ENCODE measurements at regions not wholly inside any gene's neighbourhood (a gene's known extent, or its start where the extent isn't known, plus 50 kb on each side); places are given as distances from the start of the nearest gene placed in this dataset.

DNA sequence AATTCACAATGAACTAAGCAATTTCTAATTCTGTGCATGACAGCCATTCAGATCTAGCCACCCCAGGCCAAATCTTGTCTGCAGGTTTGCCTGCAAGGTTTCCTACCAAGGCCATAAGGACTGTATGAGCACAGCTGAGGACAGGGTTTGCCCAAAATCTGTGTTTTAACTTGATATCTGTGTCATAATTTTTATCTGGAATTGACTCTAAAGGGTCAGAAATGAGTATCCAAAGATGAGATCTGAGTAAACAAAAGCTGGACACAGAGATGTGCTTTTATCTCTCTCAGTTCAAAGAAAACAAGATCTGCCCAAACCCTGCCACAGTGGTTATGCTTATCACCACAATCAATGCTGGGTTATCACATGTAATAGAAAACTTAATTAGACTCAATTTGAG is 154.6 kb upstream of the COL8A1 start:
- DNase-seq (ENCODE audit: low spot score in 2 of 2) = no peak
- intact Hi-C loops (cut with DNase I; ENCODE audit: low total_unique reads) = no loop called here
- TF ChIP-seq, protein P1, sequence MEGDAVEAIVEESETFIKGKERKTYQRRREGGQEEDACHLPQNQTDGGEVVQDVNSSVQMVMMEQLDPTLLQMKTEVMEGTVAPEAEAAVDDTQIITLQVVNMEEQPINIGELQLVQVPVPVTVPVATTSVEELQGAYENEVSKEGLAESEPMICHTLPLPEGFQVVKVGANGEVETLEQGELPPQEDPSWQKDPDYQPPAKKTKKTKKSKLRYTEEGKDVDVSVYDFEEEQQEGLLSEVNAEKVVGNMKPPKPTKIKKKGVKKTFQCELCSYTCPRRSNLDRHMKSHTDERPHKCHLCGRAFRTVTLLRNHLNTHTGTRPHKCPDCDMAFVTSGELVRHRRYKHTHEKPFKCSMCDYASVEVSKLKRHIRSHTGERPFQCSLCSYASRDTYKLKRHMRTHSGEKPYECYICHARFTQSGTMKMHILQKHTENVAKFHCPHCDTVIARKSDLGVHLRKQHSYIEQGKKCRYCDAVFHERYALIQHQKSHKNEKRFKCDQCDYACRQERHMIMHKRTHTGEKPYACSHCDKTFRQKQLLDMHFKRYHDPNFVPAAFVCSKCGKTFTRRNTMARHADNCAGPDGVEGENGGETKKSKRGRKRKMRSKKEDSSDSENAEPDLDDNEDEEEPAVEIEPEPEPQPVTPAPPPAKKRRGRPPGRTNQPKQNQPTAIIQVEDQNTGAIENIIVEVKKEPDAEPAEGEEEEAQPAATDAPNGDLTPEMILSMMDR (IDR thresholded peaks at IDR 0.05) = no peak
- no peak for TF ChIP-seq POLR2A (IDR thresholded peaks at IDR 0.05)
- no peak overlapping the region for H3K4me3 ChIP-seq (ENCODE audit: low read depth, poor library complexity, severe bottlenecking)

DNA sequence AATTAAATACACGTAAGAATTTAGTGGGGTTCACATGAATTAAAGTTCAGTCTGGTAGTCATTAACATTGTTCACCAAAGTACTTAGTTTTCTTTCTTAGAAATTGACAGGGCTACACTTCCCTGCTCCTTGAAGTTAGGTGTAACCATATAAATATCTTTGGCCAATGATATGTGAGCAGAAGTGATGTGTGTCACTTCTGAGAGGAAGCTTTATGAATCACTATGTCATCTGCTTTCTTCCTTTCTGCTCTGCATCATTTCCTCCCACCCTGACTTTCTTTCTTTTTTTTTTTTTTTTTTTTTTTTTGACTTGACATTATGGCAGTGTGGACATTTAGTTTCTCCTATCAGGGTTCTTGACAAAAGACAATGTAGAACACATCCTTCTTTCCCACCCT is 156.2 kb upstream of the COL8A1 start:
- no peak overlapping the region for H3K4me3 ChIP-seq (ENCODE audit: low read depth, poor library complexity, severe bottlenecking)
- DNase-seq (ENCODE audit: low spot score in 2 of 2) = no peak
- WGBS, 2 donors = 73 to 81% methylated on average over 1 of the region's 1 CpG
- intact Hi-C loops (cut with DNase I; ENCODE audit: low total_unique reads) = no loop called here
- TF ChIP-seq POLR2A (IDR thresholded peaks at IDR 0.05) = no peak
- TF ChIP-seq, protein P1 (IDR thresholded peaks at IDR 0.05) = no peak

DNA sequence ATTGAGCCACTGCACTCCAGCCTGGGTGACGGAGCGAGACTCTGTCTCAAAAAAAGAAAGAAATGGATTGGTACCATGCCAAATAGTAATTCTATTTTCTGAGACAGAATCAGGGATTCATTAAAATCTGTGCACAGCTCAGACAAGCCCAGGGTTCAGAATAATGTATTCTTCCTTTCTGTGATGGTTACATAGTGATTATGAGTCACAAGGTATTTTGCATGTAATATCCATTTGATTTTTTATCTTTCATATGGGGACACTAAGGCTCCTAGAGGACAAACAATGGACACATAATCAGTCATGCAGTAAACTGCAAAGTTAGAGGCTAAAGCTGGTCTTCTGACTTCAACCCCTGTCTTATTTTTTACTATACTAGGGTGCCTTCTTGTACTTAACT is 156.8 kb upstream of the COL8A1 start:
- intact Hi-C loops (cut with DNase I; ENCODE audit: low total_unique reads) = no loop called here
- WGBS, 2 donors = 88 to 95% methylated on average over 2 of the region's 2 CpGs
- no peak for TF ChIP-seq POLR2A (IDR thresholded peaks at IDR 0.05)
- TF ChIP-seq, protein P1 (IDR thresholded peaks at IDR 0.05) = no peak
- no peak overlapping the region for H3K4me3 ChIP-seq (ENCODE audit: low read depth, poor library complexity, severe bottlenecking)
- no peak for DNase-seq (ENCODE audit: low spot score in 2 of 2)

DNA sequence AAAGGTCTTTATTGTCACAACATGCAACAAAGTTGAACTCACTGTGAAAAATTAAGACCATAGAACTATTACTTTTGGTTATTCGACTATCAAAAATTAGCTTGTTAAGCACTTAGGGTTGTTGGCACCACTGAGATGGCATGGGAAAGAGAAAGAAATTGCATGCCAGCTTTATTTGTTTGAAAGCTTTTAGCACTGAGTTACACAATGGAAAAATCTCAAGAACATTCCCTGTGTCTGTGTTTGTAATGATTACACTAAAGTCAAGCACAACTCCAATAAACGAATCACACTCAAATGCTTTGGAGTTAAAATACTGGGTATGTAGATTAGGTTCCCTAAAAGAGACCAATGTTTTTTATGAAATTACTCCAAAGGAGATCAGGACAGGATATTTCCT is 158.6 kb upstream of the COL8A1 start:
- H3K4me3 ChIP-seq (ENCODE audit: low read depth, poor library complexity, severe bottlenecking) = no peak overlapping the region
- DNase-seq (ENCODE audit: low spot score in 2 of 2) = no peak
- 59 to 73% methylated on average over 2 of the region's 2 CpGs for WGBS, 2 donors
- intact Hi-C loops (cut with DNase I; ENCODE audit: low total_unique reads) = no loop called here
- TF ChIP-seq POLR2A (IDR thresholded peaks at IDR 0.05) = no peak
- TF ChIP-seq, protein P1 (IDR thresholded peaks at IDR 0.05) = no peak

DNA sequence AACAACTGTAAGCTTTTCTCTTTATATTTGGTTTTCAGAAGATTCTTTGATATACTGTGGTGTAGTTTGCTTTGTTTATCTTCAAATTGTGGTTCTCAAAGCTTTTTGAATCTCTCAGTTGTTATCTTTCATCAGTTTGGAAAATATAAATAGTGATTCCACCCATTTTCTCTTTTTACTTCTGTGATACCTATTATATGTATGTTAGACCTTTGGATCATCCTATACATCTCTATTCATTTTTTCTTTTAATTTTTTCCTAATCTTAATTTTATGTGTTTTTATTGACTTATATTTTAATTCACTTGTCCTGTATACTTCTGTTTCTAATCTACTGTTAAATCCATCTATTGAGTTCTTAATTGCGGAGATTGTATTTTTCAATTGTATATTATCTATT is 160.7 kb upstream of the COL8A1 start:
- intact Hi-C loops (cut with DNase I; ENCODE audit: low total_unique reads) = no loop called here
- no peak for DNase-seq (ENCODE audit: low spot score in 2 of 2)
- no peak overlapping the region for H3K4me3 ChIP-seq (ENCODE audit: low read depth, poor library complexity, severe bottlenecking)
- no peak for TF ChIP-seq POLR2A (IDR thresholded peaks at IDR 0.05)
- TF ChIP-seq, protein P1 (IDR thresholded peaks at IDR 0.05) = no peak
- 100% methylated on average over 1 of the region's 1 CpG for WGBS, 2 donors

DNA sequence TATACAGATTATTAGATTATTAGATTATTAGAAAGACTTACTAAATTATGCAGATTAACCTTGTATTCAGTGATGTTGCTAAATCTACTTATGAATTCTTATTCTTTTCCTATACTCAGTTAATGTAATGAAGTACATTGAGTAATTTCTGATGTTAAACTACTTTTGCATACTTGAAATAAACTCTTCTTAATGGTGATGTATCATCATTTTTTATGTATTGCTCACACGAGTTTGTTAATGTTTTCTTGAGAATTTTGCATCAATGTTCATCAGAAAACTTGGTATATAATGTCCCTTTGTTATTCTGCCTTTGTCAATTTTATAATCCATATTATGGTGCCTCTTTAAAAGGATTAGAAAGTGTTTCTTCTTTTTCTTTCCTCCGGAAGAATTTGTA is 163.2 kb upstream of the COL8A1 start:
- DNase-seq (ENCODE audit: low spot score in 2 of 2) = no peak
- TF ChIP-seq POLR2A (IDR thresholded peaks at IDR 0.05) = no peak
- TF ChIP-seq, protein P1 (IDR thresholded peaks at IDR 0.05) = no peak
- 76 to 81% methylated on average over 2 of the region's 2 CpGs for WGBS, 2 donors
- intact Hi-C loops (cut with DNase I; ENCODE audit: low total_unique reads) = no loop called here
- no peak overlapping the region for H3K4me3 ChIP-seq (ENCODE audit: low read depth, poor library complexity, severe bottlenecking)
